EL (cell line): ENCODE measurements at regions not wholly inside any gene's neighbourhood (a gene's known extent, or its start where the extent isn't known, plus 50 kb on each side); places are given as distances from the start of the nearest gene placed in this dataset.

Experiments
- DNase-seq: peaks from one replicate; pipeline ENCODE4 v3.0.0-alpha.2; 2016

GRCh38 chr3:87390821-87391220 lies 114.4 kb upstream of the POU1F1 start:
- DNase-seq, result no peak

- DNase-seq, result peak; percentile 14
These were observed 114.0 kb upstream of the POU1F1 start for GRCh38 chr3:87390353-87390752.

GRCh38 chr3:87375231-87375682 lies 98.9 kb upstream of the POU1F1 start:
- no peak for DNase-seq

- DNase-seq, result no peak
These were observed 93.6 kb upstream of the POU1F1 start for GRCh38 chr3:87370007-87370406.

- no peak for DNase-seq
These were observed 91.4 kb upstream of the POU1F1 start for GRCh38 chr3:87367736-87368135.

GRCh38 chr3:87363721-87364120 lies 87.3 kb upstream of the POU1F1 start:
- DNase-seq, result no peak

- no peak for DNase-seq
These were observed 85.6 kb upstream of the POU1F1 start for GRCh38 chr3:87361956-87362355.

GRCh38 chr3:87361271-87361670 lies 84.9 kb upstream of the POU1F1 start:
- DNase-seq, result no peak

- DNase-seq, result no peak
These were observed 83.4 kb upstream of the POU1F1 start for GRCh38 chr3:87359826-87360225.

- no peak for DNase-seq
These were observed 82.6 kb upstream of the POU1F1 start for GRCh38 chr3:87359025-87359424.

GRCh38 chr3:87358066-87358465 lies 81.7 kb upstream of the POU1F1 start:
- no peak for DNase-seq

GRCh38 chr3:87354398-87354797 lies 78.0 kb upstream of the POU1F1 start:
- no peak for DNase-seq

GRCh38 chr3:87351937-87352336 lies 75.6 kb upstream of the POU1F1 start:
- DNase-seq, result no peak

- peak; percentile 54 for DNase-seq
These were observed 74.2 kb upstream of the POU1F1 start for GRCh38 chr3:87350367-87351199.

- DNase-seq, result no peak
These were observed 73.4 kb upstream of the POU1F1 start for GRCh38 chr3:87349833-87350232.

GRCh38 chr3:87336761-87337160 lies 60.4 kb upstream of the POU1F1 start:
- no peak for DNase-seq

GRCh38 chr3:87335931-87336330 lies 59.5 kb upstream of the POU1F1 start:
- DNase-seq, result peak; percentile 3

GRCh38 chr3:87333393-87333892 lies 57.1 kb upstream of the POU1F1 start:
- peak; percentile 95 for DNase-seq

- no peak for DNase-seq
These were observed 56.4 kb upstream of the POU1F1 start for GRCh38 chr3:87332789-87333188.

- no peak for DNase-seq
These were observed 52.7 kb upstream of the POU1F1 start for GRCh38 chr3:87329065-87329464.
